UCSD-AML1 (cell line): ENCODE measurements at regions not wholly inside any gene's neighbourhood (a gene's known extent, or its start where the extent isn't known, plus 50 kb on each side); places are given as distances from the start of the nearest gene placed in this dataset.

Experiments used
- DNase-seq: peaks from one replicate; lab custom pipeline; 2025; ENCODE audit not compliant: unreplicated experiment; lab: John Stamatoyannopoulos, UW

GRCh38 chr12:127223011-127223410, 1044.0 kb upstream of the TMEM132C start:
- DNase-seq: no peak

GRCh38 chr12:127223731-127224130, 1043.2 kb upstream of the TMEM132C start:
- no peak for DNase-seq

GRCh38 chr12:127230843-127231260, 1036.1 kb upstream of the TMEM132C start:
- DNase-seq: no peak

GRCh38 chr12:127231371-127231770, 1035.6 kb upstream of the TMEM132C start:
- no peak for DNase-seq

GRCh38 chr12:127233016-127233415, 1034.0 kb upstream of the TMEM132C start:
- no peak for DNase-seq

GRCh38 chr12:127235761-127236160, 1031.2 kb upstream of the TMEM132C start:
- DNase-seq: no peak

- DNase-seq: no peak
Measured at GRCh38 chr12:127236491-127236890, 1030.5 kb upstream of the TMEM132C start.

GRCh38 chr12:127237151-127237550, 1029.8 kb upstream of the TMEM132C start:
- DNase-seq: no peak

- no peak for DNase-seq
Measured at GRCh38 chr12:127238107-127238506, 1028.9 kb upstream of the TMEM132C start.

GRCh38 chr12:127239781-127240180, 1027.2 kb upstream of the TMEM132C start:
- no peak for DNase-seq

GRCh38 chr12:127240249-127240929, 1026.6 kb upstream of the TMEM132C start:
- DNase-seq: no peak

GRCh38 chr12:127241072-127241817, 1025.7 kb upstream of the TMEM132C start:
- DNase-seq: no peak

- no peak for DNase-seq
Measured at GRCh38 chr12:127245009-127245408, 1022.0 kb upstream of the TMEM132C start.

- DNase-seq: no peak
Measured at GRCh38 chr12:127245437-127245836, 1021.5 kb upstream of the TMEM132C start.

- DNase-seq: no peak
Measured at GRCh38 chr12:127247937-127248336, 1019.0 kb upstream of the TMEM132C start.

GRCh38 chr12:127249428-127249827, 1017.5 kb upstream of the TMEM132C start:
- DNase-seq: no peak

- no peak for DNase-seq
Measured at GRCh38 chr12:127253797-127254327, 1013.1 kb upstream of the TMEM132C start.

GRCh38 chr12:127254420-127254955, 1012.5 kb upstream of the TMEM132C start:
- DNase-seq: no peak

GRCh38 chr12:127257366-127257935, 1009.5 kb upstream of the TMEM132C start:
- no peak for DNase-seq

- no peak for DNase-seq
Measured at GRCh38 chr12:127260531-127260930, 1006.4 kb upstream of the TMEM132C start.

GRCh38 chr12:127260999-127261398, 1006.0 kb upstream of the TMEM132C start:
- DNase-seq: no peak

- no peak for DNase-seq
Measured at GRCh38 chr12:127262615-127263014, 1004.4 kb upstream of the TMEM132C start.
